WTC11 (cell line): ENCODE measurements at regions not wholly inside any gene's neighbourhood (a gene's known extent, or its start where the extent isn't known, plus 50 kb on each side); places are given as distances from the start of the nearest gene placed in this dataset.
A peak's percentile ranks its signal among the peaks of the same experiment; 100 is the strongest.

Experiments used
- ATAC-seq: fragments of 200-7000 bp; cut with Tn5 transposase; 2 replicates; pipeline ENCODE4 v1.10.0; 2021; ENCODE audit warnings: mild to moderate bottlenecking, moderate library complexity
- CTCF ChIA-PET: fragments of 300-600 bp; sonication (Branson Sonifier 250); formaldehyde crosslinking; loops from one replicate; lab custom pipeline; 2021; ENCODE audit warnings: antibody characterized with exemption; lab: Charles Lee
- POLR2A ChIA-PET: fragments of 350-600 bp; sonication (Branson Sonifier 250); formaldehyde crosslinking; loops from one replicate; lab custom pipeline; 2021; ENCODE audit warnings: antibody characterized with exemption; lab: Charles Lee
- DNase-seq: peaks from one replicate; pipeline ENCODE4 v3.0.0; 2021; ENCODE audit warnings: low spot score
- H3K27ac Mint-ChIP-seq: 2 replicates; pipeline ENCODE4 v1.8.0; 2021; ENCODE audit warnings: mixed read lengths
- H3K27me3 Mint-ChIP-seq: 2 replicates; pipeline ENCODE4 v1.8.0; 2021; ENCODE audit warnings: low read depth, mild to moderate bottlenecking, moderate library complexity, mixed read lengths
- H3K36me3 Mint-ChIP-seq: 2 replicates; pipeline ENCODE4 v1.8.0; 2021; ENCODE audit warnings: mixed read lengths
- H3K4me1 Mint-ChIP-seq: 2 replicates; pipeline ENCODE4 v1.8.0; 2022; ENCODE audit warnings: mixed read lengths
- H3K4me3 Mint-ChIP-seq: 2 replicates; pipeline ENCODE4 v1.8.0; 2021; ENCODE audit warnings: mild to moderate bottlenecking, moderate library complexity, mixed read lengths
- H3K9me3 Mint-ChIP-seq: 2 replicates; pipeline ENCODE4 v1.8.0; 2021; ENCODE audit warnings: mixed read lengths
- ARID4B ChIP-seq: sonication (generic); formaldehyde crosslinking; IDR thresholded peaks from 2 replicates; pipeline ENCODE4 v1.8.0; 2023; ENCODE audit warnings: missing genetic modification reagents, mild to moderate bottlenecking, borderline replicate concordance
- ATF3 ChIP-seq: sonication (generic); formaldehyde crosslinking; conservative IDR thresholded peaks from 2 replicates; pipeline ENCODE4 v1.8.1; 2022; ENCODE audit warnings: mild to moderate bottlenecking, missing genetic modification reagents
- EMX1 ChIP-seq: fragments of 250-450 bp; sonication (Bioruptor Pico); IDR thresholded peaks from 2 replicates; pipeline ENCODE4 v1.8.0; 2021; ENCODE audit warnings: mild to moderate bottlenecking
- FOXJ3 ChIP-seq: sonication (generic); formaldehyde crosslinking; IDR thresholded peaks from 2 replicates; pipeline ENCODE4 v1.9.0; 2021; ENCODE audit warnings: missing genetic modification reagents, mild to moderate bottlenecking, borderline replicate concordance
- GABPB1 ChIP-seq: sonication (generic); formaldehyde crosslinking; IDR thresholded peaks from 2 replicates; pipeline ENCODE4 v1.8.1; 2023; ENCODE audit warnings: mild to moderate bottlenecking, missing genetic modification reagents
- HMGA2 ChIP-seq: fragments of 250-450 bp; sonication (Bioruptor Pico); IDR thresholded peaks from 2 replicates; pipeline ENCODE4 v1.4.0; 2021; ENCODE audit warnings: mild to moderate bottlenecking, moderate library complexity
- IRF2 ChIP-seq: sonication (generic); formaldehyde crosslinking; IDR thresholded peaks from 2 replicates; pipeline ENCODE4 v1.8.0; 2022; ENCODE audit warnings: low read depth, missing genetic modification reagents, borderline replicate concordance
- JUN ChIP-seq: sonication (generic); formaldehyde crosslinking; IDR thresholded peaks from 2 replicates; pipeline ENCODE4 v1.8.0; 2023; ENCODE audit warnings: mild to moderate bottlenecking, missing genetic modification reagents
- MXD4 ChIP-seq: fragments of 250-450 bp; sonication (Bioruptor Pico); IDR thresholded peaks from 2 replicates; pipeline ENCODE4 v1.8.0; 2021; ENCODE audit warnings: mild to moderate bottlenecking, moderate library complexity, borderline replicate concordance
- NR2C2 ChIP-seq: sonication (generic); formaldehyde crosslinking; IDR thresholded peaks from 2 replicates; pipeline ENCODE4 v1.8.0; 2022; ENCODE audit warnings: mild to moderate bottlenecking, missing genetic modification reagents
- SP1 ChIP-seq: sonication (generic); formaldehyde crosslinking; conservative IDR thresholded peaks from 2 replicates; pipeline ENCODE4 v1.8.1; 2022; ENCODE audit warnings: missing genetic modification reagents
- ZMAT4 ChIP-seq: fragments of 250-450 bp; sonication (Bioruptor Pico); IDR thresholded peaks from 2 replicates; pipeline ENCODE4 v1.9.0; 2021; ENCODE audit warnings: mild to moderate bottlenecking
- ZNF263 ChIP-seq: sonication (generic); formaldehyde crosslinking; IDR thresholded peaks from 2 replicates; pipeline ENCODE4 v1.8.1; 2022; ENCODE audit warnings: low read depth, mild to moderate bottlenecking, moderate library complexity, missing genetic modification reagents
- ZNF396 ChIP-seq: fragments of 250-450 bp; sonication (Bioruptor Pico); IDR thresholded peaks from 2 replicates; pipeline ENCODE4 v1.8.0; 2021; ENCODE audit warnings: mild to moderate bottlenecking, moderate library complexity, borderline replicate concordance
- ZNF671 ChIP-seq: fragments of 250-450 bp; sonication (Bioruptor Pico); IDR thresholded peaks from 2 replicates; pipeline ENCODE4 v1.8.0; 2021; ENCODE audit warnings: mild to moderate bottlenecking
- TF ChIP-seq, protein P1 (sequence below): fragments of 250-450 bp; sonication (Bioruptor Pico); IDR thresholded peaks from 2 replicates; pipeline ENCODE4 v1.9.0; 2021; ENCODE audit warnings: mild to moderate bottlenecking, borderline replicate concordance
- TF ChIP-seq, protein P2 (sequence below): fragments of 250-450 bp; sonication (Bioruptor Pico); IDR thresholded peaks from 2 replicates; pipeline ENCODE4 v1.9.0; 2021; ENCODE audit warnings: moderate library complexity, mild to moderate bottlenecking, inconsistent platforms, borderline replicate concordance
- TF ChIP-seq, protein P3 (sequence below): sonication (generic); formaldehyde crosslinking; IDR thresholded peaks from 2 replicates; pipeline ENCODE4 v1.8.1; 2023; ENCODE audit warnings: mild to moderate bottlenecking, missing genetic modification reagents, moderate library complexity

DNA sequence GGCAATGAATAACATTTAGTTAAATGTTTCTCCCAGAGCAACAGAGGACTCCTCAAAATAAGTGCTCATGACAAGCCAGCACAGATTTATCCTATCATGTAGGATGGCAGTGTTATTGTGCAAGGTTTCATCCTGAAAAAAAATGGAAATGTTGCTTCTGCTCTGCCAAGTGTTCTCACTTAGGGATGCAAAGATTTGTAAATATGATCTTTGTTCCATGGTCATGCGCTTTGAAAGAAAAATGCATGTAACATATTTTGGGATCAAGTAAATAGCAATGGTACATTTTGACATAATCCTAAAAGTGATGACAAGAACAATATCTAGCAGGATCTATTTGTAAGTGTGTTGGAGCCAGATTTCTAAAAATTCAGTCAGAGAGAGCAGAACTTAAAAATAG lies 229.5 kb upstream of the CCDC150 start (continued):
- TF ChIP-seq, protein P1, sequence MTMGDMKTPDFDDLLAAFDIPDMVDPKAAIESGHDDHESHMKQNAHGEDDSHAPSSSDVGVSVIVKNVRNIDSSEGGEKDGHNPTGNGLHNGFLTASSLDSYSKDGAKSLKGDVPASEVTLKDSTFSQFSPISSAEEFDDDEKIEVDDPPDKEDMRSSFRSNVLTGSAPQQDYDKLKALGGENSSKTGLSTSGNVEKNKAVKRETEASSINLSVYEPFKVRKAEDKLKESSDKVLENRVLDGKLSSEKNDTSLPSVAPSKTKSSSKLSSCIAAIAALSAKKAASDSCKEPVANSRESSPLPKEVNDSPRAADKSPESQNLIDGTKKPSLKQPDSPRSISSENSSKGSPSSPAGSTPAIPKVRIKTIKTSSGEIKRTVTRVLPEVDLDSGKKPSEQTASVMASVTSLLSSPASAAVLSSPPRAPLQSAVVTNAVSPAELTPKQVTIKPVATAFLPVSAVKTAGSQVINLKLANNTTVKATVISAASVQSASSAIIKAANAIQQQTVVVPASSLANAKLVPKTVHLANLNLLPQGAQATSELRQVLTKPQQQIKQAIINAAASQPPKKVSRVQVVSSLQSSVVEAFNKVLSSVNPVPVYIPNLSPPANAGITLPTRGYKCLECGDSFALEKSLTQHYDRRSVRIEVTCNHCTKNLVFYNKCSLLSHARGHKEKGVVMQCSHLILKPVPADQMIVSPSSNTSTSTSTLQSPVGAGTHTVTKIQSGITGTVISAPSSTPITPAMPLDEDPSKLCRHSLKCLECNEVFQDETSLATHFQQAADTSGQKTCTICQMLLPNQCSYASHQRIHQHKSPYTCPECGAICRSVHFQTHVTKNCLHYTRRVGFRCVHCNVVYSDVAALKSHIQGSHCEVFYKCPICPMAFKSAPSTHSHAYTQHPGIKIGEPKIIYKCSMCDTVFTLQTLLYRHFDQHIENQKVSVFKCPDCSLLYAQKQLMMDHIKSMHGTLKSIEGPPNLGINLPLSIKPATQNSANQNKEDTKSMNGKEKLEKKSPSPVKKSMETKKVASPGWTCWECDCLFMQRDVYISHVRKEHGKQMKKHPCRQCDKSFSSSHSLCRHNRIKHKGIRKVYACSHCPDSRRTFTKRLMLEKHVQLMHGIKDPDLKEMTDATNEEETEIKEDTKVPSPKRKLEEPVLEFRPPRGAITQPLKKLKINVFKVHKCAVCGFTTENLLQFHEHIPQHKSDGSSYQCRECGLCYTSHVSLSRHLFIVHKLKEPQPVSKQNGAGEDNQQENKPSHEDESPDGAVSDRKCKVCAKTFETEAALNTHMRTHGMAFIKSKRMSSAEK (CRISPR knock-in tag), result no peak
- TF ChIP-seq IRF2 (CRISPR knock-in tag) (no peak), ZMAT4 (CRISPR knock-in tag) (no peak), MXD4 (CRISPR knock-in tag) (no peak), ATF3 (CRISPR knock-in tag) (no peak), JUN (CRISPR knock-in tag) (no peak), EMX1 (no peak), ZNF671 (CRISPR knock-in tag) (no peak), FOXJ3 (CRISPR knock-in tag) (no peak), NR2C2 (no peak), ZNF263 (CRISPR knock-in tag) (no peak), ARID4B (CRISPR knock-in tag) (no peak), ZNF396 (no peak)
- TF ChIP-seq, all 79 proteins: peak for 0

DNA sequence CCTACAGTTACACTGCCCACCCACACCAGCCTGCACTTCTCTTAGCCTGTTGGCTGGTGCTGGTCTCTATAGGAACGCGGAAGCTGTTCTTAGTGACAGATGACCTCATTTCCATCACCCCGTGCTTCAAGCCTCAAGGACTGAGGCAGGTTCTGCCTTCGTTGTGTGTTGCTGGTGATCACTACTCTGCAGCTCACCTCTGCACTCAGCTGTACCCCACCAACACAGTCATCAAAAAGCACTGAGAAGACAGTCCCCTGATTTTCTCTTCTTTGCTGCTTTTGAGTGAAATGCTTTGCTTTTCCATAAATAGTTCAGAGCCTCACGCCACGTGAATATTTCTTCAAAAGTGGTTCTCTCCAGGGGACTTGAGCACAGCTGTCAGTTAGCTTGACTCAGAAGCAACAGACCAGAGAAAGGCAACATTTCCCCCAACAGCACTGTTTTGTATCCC lies 225.7 kb upstream of the CCDC150 start:
- ChIA-PET CTCF (interaction anchor here (0.5 to 1.4 kb wide), 3 partner anchors 37 to 76 kb away, joined by 3 to 5 read pairs (median 4); no protein-coding TSS in a partner anchor), POLR2A (no interaction called here)
- no peaks in the 10 kb centered on the region for H3K36me3 Mint-ChIP-seq
- 0 out of 2 replicates have a peak, but pooled peaks cover 3% of the 10 kb centered on the region for H3K4me1 Mint-ChIP-seq
- H3K4me3 Mint-ChIP-seq, result no peak overlapping the region
- no peak for TF ChIP-seq SP1 (CRISPR knock-in tag)
- TF ChIP-seq, protein P2, sequence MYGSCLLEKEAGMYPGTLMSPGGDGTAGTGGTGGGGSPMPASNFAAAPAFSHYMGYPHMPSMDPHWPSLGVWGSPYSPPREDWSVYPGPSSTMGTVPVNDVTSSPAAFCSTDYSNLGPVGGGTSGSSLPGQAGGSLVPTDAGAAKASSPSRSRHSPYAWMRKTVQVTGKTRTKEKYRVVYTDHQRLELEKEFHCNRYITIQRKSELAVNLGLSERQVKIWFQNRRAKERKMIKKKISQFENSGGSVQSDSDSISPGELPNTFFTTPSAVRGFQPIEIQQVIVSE, result no peak
- TF ChIP-seq, protein P3, sequence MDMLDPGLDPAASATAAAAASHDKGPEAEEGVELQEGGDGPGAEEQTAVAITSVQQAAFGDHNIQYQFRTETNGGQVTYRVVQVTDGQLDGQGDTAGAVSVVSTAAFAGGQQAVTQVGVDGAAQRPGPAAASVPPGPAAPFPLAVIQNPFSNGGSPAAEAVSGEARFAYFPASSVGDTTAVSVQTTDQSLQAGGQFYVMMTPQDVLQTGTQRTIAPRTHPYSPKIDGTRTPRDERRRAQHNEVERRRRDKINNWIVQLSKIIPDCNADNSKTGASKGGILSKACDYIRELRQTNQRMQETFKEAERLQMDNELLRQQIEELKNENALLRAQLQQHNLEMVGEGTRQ (CRISPR knock-in tag), result no peak
- no peak for TF ChIP-seq NR2C2
- TF ChIP-seq HMGA2 (CRISPR knock-in tag), result no peak
- TF ChIP-seq GABPB1 (CRISPR knock-in tag), result no peak
- peak overlapping the region; percentile 2; the same call in 1 of the 2 replicates for H3K27ac Mint-ChIP-seq
- DNase-seq, result no peak
- ATAC-seq, result peak; percentile 32; the same call in 1 of the 2 replicates
- no peaks in the 10 kb centered on the region for H3K9me3 Mint-ChIP-seq
- no peaks in the 10 kb centered on the region for H3K27me3 Mint-ChIP-seq
